ENCODE measurements at regions not wholly inside any gene's neighbourhood (a gene's known extent, or its start where the extent isn't known, plus 50 kb on each side); places are given as distances from the start of the nearest gene placed in this dataset.

DNA sequence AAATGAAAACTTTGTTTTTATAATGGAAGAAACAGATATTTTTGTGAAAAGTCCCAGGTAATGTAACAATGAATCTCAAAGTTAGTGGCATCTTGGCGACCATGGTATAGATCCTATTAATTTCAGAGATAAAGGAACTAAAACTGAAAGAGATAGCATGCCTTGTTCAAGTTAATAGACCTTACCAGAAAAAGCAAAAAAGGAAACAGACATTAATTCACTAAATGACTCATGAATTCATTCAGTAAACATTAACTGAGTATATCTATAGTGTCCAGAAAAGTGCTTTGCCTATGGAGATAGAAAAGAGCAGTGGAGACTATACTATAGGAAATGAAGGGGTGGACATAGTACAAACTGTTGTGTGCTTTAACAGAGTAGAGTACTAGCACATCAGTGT is 763.3 kb downstream of the TRIB2 start (continued):
- TF ChIP-seq, protein P1, sequence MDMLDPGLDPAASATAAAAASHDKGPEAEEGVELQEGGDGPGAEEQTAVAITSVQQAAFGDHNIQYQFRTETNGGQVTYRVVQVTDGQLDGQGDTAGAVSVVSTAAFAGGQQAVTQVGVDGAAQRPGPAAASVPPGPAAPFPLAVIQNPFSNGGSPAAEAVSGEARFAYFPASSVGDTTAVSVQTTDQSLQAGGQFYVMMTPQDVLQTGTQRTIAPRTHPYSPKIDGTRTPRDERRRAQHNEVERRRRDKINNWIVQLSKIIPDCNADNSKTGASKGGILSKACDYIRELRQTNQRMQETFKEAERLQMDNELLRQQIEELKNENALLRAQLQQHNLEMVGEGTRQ (IDR thresholded peaks at IDR 0.05; ENCODE audit: borderline replicate concordance, low read depth, low read length) = no peak
- TF ChIP-seq, protein P2, sequence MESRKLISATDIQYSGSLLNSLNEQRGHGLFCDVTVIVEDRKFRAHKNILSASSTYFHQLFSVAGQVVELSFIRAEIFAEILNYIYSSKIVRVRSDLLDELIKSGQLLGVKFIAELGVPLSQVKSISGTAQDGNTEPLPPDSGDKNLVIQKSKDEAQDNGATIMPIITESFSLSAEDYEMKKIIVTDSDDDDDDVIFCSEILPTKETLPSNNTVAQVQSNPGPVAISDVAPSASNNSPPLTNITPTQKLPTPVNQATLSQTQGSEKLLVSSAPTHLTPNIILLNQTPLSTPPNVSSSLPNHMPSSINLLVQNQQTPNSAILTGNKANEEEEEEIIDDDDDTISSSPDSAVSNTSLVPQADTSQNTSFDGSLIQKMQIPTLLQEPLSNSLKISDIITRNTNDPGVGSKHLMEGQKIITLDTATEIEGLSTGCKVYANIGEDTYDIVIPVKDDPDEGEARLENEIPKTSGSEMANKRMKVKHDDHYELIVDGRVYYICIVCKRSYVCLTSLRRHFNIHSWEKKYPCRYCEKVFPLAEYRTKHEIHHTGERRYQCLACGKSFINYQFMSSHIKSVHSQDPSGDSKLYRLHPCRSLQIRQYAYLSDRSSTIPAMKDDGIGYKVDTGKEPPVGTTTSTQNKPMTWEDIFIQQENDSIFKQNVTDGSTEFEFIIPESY (IDR thresholded peaks at IDR 0.05) = no peak
- TF ChIP-seq, protein P3, sequence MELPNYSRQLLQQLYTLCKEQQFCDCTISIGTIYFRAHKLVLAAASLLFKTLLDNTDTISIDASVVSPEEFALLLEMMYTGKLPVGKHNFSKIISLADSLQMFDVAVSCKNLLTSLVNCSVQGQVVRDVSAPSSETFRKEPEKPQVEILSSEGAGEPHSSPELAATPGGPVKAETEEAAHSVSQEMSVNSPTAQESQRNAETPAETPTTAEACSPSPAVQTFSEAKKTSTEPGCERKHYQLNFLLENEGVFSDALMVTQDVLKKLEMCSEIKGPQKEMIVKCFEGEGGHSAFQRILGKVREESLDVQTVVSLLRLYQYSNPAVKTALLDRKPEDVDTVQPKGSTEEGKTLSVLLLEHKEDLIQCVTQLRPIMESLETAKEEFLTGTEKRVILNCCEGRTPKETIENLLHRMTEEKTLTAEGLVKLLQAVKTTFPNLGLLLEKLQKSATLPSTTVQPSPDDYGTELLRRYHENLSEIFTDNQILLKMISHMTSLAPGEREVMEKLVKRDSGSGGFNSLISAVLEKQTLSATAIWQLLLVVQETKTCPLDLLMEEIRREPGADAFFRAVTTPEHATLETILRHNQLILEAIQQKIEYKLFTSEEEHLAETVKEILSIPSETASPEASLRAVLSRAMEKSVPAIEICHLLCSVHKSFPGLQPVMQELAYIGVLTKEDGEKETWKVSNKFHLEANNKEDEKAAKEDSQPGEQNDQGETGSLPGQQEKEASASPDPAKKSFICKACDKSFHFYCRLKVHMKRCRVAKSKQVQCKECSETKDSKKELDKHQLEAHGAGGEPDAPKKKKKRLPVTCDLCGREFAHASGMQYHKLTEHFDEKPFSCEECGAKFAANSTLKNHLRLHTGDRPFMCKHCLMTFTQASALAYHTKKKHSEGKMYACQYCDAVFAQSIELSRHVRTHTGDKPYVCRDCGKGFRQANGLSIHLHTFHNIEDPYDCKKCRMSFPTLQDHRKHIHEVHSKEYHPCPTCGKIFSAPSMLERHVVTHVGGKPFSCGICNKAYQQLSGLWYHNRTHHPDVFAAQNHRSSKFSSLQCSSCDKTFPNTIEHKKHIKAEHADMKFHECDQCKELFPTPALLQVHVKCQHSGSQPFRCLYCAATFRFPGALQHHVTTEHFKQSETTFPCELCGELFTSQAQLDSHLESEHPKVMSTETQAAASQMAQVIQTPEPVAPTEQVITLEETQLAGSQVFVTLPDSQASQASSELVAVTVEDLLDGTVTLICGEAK (IDR thresholded peaks at IDR 0.05; ENCODE audit: borderline replicate concordance) = no peak
- TF ChIP-seq KAT2A (conservative IDR thresholded peaks at IDR 0.05; ENCODE audit: control insufficient read depth, low read depth, low read length) (no peak), MYB (IDR thresholded peaks at IDR 0.05; ENCODE audit: borderline replicate concordance, low read depth, low read length) (no peak), NR2F1 (conservative IDR thresholded peaks at IDR 0.05) (no peak), RELA (IDR thresholded peaks at IDR 0.05; ENCODE audit: borderline replicate concordance, partially characterized antibody) (no peak), CBFB (IDR thresholded peaks at IDR 0.05; ENCODE audit: low read depth) (no peak), CHD4 (IDR thresholded peaks at IDR 0.05) (no peak), RBBP5 (conservative IDR thresholded peaks at IDR 0.05) (no peak), ZNF217 (IDR thresholded peaks at IDR 0.05) (peak; percentile 79; the same call in 1 of the 2 replicates), CREM (IDR thresholded peaks at IDR 0.05; ENCODE audit: low read depth) (no peak), BRCA1 (IDR thresholded peaks at IDR 0.05; ENCODE audit: low read depth, low read length) (no peak)
- TF ChIP-seq, protein P4, sequence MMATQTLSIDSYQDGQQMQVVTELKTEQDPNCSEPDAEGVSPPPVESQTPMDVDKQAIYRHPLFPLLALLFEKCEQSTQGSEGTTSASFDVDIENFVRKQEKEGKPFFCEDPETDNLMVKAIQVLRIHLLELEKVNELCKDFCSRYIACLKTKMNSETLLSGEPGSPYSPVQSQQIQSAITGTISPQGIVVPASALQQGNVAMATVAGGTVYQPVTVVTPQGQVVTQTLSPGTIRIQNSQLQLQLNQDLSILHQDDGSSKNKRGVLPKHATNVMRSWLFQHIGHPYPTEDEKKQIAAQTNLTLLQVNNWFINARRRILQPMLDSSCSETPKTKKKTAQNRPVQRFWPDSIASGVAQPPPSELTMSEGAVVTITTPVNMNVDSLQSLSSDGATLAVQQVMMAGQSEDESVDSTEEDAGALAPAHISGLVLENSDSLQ (IDR thresholded peaks at IDR 0.05) = no peak
- TF ChIP-seq, protein P5, sequence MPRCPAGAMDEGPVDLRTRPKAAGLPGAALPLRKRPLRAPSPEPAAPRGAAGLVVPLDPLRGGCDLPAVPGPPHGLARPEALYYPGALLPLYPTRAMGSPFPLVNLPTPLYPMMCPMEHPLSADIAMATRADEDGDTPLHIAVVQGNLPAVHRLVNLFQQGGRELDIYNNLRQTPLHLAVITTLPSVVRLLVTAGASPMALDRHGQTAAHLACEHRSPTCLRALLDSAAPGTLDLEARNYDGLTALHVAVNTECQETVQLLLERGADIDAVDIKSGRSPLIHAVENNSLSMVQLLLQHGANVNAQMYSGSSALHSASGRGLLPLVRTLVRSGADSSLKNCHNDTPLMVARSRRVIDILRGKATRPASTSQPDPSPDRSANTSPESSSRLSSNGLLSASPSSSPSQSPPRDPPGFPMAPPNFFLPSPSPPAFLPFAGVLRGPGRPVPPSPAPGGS (IDR thresholded peaks at IDR 0.05; ENCODE audit: borderline replicate concordance, insufficient read depth, low read depth, low read length, poor library complexity, severe bottlenecking) = no peak
- TF ChIP-seq, protein P6, sequence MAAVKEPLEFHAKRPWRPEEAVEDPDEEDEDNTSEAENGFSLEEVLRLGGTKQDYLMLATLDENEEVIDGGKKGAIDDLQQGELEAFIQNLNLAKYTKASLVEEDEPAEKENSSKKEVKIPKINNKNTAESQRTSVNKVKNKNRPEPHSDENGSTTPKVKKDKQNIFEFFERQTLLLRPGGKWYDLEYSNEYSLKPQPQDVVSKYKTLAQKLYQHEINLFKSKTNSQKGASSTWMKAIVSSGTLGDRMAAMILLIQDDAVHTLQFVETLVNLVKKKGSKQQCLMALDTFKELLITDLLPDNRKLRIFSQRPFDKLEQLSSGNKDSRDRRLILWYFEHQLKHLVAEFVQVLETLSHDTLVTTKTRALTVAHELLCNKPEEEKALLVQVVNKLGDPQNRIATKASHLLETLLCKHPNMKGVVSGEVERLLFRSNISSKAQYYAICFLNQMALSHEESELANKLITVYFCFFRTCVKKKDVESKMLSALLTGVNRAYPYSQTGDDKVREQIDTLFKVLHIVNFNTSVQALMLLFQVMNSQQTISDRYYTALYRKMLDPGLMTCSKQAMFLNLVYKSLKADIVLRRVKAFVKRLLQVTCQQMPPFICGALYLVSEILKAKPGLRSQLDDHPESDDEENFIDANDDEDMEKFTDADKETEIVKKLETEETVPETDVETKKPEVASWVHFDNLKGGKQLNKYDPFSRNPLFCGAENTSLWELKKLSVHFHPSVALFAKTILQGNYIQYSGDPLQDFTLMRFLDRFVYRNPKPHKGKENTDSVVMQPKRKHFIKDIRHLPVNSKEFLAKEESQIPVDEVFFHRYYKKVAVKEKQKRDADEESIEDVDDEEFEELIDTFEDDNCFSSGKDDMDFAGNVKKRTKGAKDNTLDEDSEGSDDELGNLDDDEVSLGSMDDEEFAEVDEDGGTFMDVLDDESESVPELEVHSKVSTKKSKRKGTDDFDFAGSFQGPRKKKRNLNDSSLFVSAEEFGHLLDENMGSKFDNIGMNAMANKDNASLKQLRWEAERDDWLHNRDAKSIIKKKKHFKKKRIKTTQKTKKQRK (IDR thresholded peaks at IDR 0.05; ENCODE audit: low read depth, low read length) = no peak
- TF ChIP-seq, protein P7, sequence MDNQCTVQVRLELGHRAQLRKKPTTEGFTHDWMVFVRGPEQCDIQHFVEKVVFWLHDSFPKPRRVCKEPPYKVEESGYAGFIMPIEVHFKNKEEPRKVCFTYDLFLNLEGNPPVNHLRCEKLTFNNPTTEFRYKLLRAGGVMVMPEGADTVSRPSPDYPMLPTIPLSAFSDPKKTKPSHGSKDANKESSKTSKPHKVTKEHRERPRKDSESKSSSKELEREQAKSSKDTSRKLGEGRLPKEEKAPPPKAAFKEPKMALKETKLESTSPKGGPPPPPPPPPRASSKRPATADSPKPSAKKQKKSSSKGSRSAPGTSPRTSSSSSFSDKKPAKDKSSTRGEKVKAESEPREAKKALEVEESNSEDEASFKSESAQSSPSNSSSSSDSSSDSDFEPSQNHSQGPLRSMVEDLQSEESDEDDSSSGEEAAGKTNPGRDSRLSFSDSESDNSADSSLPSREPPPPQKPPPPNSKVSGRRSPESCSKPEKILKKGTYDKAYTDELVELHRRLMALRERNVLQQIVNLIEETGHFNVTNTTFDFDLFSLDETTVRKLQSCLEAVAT (IDR thresholded peaks at IDR 0.05) = no peak
